SK-N-SH (cell line): ENCODE measurements at regions not wholly inside any gene's neighbourhood (a gene's known extent, or its start where the extent isn't known, plus 50 kb on each side); places are given as distances from the start of the nearest gene placed in this dataset.

Source experiments
- NRF1 ChIP-seq: IDR thresholded peaks from 2 replicates; pipeline ENCODE4 v1.6.1; 2012; ENCODE audit warnings: low read depth, mild to moderate bottlenecking, low read length
- SMC3 ChIP-seq: IDR thresholded peaks from 2 replicates; pipeline ENCODE4 v1.6.1; 2012; ENCODE audit warnings: low read depth, low read length, improper control_type of control experiment
- YY1 ChIP-seq: IDR thresholded peaks from 2 replicates; pipeline ENCODE4 v1.4.0; 2012; ENCODE audit warnings: low read depth, mild to moderate bottlenecking
- TF ChIP-seq, protein P1 (sequence below): fragments of 200-600 bp; sonication (generic); IDR thresholded peaks from 2 replicates; pipeline ENCODE4 v1.6.1; 2017; ENCODE audit warnings: antibody characterized with exemption, mild to moderate bottlenecking, moderate library complexity

DNA sequence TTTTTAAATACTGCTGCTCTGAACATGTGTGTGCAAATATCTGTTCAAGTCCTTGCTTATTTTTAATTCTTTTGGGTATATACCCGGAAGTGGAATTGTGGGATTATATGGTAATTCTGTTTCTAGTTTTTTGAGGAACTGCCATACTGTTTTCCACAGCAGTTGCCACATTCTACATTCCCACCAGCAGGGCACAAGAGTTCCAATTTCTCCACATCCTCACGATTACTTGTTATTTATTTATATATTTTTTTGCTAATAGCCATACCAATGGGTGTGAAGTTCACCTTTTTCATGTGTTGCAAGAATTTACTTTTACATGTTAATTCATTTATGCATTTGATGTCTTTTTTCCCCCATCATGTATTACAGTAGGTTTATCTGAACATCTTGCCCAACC lies 79.6 kb upstream of the CXCL12 start:
- TF ChIP-seq SMC3 (no peak), YY1 (no peak), NRF1 (no peak)
- TF ChIP-seq, protein P1, sequence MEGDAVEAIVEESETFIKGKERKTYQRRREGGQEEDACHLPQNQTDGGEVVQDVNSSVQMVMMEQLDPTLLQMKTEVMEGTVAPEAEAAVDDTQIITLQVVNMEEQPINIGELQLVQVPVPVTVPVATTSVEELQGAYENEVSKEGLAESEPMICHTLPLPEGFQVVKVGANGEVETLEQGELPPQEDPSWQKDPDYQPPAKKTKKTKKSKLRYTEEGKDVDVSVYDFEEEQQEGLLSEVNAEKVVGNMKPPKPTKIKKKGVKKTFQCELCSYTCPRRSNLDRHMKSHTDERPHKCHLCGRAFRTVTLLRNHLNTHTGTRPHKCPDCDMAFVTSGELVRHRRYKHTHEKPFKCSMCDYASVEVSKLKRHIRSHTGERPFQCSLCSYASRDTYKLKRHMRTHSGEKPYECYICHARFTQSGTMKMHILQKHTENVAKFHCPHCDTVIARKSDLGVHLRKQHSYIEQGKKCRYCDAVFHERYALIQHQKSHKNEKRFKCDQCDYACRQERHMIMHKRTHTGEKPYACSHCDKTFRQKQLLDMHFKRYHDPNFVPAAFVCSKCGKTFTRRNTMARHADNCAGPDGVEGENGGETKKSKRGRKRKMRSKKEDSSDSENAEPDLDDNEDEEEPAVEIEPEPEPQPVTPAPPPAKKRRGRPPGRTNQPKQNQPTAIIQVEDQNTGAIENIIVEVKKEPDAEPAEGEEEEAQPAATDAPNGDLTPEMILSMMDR, result peak; percentile 35
